GM23338 (cell line): ENCODE measurements at regions not wholly inside any gene's neighbourhood (a gene's known extent, or its start where the extent isn't known, plus 50 kb on each side); places are given as distances from the start of the nearest gene placed in this dataset.
"Not testable (repeated sequence)": the region's sequence is repeated elsewhere in the genome, so short reads cannot be mapped to it uniquely, and the experiment has no call there.

Experiments
- EZH2 ChIP-seq: fragments of 200-600 bp; sonication (generic); IDR thresholded peaks from one replicate; pipeline ENCODE4 v1.8.0; 2017; ENCODE audit warnings: antibody characterized with exemption, mild to moderate bottlenecking, low read depth; ENCODE audit not compliant: unreplicated experiment
- EZH2phosphoT487 ChIP-seq: fragments of 200-600 bp; sonication (generic); IDR thresholded peaks from one replicate; pipeline ENCODE4 v1.8.1; 2018; ENCODE audit warnings: antibody characterized with exemption; ENCODE audit not compliant: unreplicated experiment
- POLR2AphosphoS5 ChIP-seq: IDR thresholded peaks from 2 replicates; pipeline ENCODE4 v1.6.1; 2016; ENCODE audit warnings: antibody characterized with exemption, low read depth
- TF ChIP-seq, protein P1 (sequence below): IDR thresholded peaks from one replicate; pipeline ENCODE4 v1.6.1; 2018; ENCODE audit warnings: antibody characterized with exemption; ENCODE audit not compliant: unreplicated experiment
- TF ChIP-seq, protein P2 (sequence below), 2 experiments: fragments of 200-600 bp in 1 of 2; sonication (generic) in 1 of 2; conservative IDR thresholded peaks; 2 replicates each; pipeline versions ENCODE4 v1.5.1 to v1.6.1; 2016 to 2017; ENCODE audit warnings: antibody characterized with exemption in 2 of 2, low read depth in 2 of 2, mild to moderate bottlenecking in 2 of 2, moderate library complexity in 1 of 2

DNA sequence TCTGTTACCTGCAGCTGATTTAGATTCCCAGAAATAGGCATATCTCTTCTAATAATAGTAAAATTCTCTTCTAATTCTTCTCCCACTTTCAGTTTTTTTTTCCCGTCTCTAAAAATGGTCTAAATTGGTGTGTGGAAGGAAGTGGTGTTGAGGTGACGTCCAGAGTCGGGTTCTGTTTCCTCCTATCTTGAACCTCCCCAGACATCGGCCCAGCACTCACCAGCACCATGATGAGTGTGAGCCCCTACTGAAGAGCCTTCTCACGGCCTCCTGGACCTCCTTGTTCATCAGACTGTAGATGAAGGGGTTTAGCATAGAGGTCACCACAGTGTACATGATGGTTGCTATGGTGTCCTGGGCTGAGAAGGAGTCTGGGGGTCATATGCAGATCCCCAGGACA lies 53.5 kb upstream of the FAM153A start:
- TF ChIP-seq, protein P1, sequence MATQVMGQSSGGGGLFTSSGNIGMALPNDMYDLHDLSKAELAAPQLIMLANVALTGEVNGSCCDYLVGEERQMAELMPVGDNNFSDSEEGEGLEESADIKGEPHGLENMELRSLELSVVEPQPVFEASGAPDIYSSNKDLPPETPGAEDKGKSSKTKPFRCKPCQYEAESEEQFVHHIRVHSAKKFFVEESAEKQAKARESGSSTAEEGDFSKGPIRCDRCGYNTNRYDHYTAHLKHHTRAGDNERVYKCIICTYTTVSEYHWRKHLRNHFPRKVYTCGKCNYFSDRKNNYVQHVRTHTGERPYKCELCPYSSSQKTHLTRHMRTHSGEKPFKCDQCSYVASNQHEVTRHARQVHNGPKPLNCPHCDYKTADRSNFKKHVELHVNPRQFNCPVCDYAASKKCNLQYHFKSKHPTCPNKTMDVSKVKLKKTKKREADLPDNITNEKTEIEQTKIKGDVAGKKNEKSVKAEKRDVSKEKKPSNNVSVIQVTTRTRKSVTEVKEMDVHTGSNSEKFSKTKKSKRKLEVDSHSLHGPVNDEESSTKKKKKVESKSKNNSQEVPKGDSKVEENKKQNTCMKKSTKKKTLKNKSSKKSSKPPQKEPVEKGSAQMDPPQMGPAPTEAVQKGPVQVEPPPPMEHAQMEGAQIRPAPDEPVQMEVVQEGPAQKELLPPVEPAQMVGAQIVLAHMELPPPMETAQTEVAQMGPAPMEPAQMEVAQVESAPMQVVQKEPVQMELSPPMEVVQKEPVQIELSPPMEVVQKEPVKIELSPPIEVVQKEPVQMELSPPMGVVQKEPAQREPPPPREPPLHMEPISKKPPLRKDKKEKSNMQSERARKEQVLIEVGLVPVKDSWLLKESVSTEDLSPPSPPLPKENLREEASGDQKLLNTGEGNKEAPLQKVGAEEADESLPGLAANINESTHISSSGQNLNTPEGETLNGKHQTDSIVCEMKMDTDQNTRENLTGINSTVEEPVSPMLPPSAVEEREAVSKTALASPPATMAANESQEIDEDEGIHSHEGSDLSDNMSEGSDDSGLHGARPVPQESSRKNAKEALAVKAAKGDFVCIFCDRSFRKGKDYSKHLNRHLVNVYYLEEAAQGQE: not testable (repeated sequence)
- TF ChIP-seq, protein P2, sequence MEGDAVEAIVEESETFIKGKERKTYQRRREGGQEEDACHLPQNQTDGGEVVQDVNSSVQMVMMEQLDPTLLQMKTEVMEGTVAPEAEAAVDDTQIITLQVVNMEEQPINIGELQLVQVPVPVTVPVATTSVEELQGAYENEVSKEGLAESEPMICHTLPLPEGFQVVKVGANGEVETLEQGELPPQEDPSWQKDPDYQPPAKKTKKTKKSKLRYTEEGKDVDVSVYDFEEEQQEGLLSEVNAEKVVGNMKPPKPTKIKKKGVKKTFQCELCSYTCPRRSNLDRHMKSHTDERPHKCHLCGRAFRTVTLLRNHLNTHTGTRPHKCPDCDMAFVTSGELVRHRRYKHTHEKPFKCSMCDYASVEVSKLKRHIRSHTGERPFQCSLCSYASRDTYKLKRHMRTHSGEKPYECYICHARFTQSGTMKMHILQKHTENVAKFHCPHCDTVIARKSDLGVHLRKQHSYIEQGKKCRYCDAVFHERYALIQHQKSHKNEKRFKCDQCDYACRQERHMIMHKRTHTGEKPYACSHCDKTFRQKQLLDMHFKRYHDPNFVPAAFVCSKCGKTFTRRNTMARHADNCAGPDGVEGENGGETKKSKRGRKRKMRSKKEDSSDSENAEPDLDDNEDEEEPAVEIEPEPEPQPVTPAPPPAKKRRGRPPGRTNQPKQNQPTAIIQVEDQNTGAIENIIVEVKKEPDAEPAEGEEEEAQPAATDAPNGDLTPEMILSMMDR (conservative IDR thresholded peaks at IDR 0.05; ENCODE audit: low read depth in 2 of 2): not testable (repeated sequence)
- not testable (repeated sequence) for TF ChIP-seq EZH2, POLR2AphosphoS5, EZH2phosphoT487
